ENCODE measurements at regions not wholly inside any gene's neighbourhood (a gene's known extent, or its start where the extent isn't known, plus 50 kb on each side); places are given as distances from the start of the nearest gene placed in this dataset.

GRCh38 chr10:63727636-63728035, 206.4 kb downstream of the REEP3 start:
- DNase-seq (ENCODE audit: low read depth in 3 of 3, low spot score in 2 of 3), result no peak

GRCh38 chr10:63735305-63735704, 214.1 kb downstream of the REEP3 start:
- DNase-seq (ENCODE audit: low read depth in 3 of 3, low spot score in 2 of 3), result no peak

DNA sequence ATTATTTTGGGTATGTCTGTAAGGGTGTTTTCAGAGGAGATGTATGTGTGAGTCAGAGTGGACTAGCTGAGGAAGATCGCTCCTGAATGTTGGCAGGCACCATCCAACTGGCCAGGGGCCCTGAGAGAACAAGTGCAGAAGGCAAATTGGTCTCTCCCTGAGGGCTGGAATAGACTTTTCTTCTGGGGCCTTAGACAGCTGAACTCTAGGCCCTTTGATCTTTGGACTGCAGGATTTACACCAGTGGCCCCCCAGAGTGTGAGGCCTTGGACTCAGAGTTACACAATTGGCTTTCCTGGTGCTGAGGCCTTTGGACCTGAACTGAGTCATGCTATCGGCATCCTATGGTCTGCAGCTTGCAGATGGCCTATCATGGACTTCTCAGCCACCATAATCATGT, 217.2 kb downstream of the REEP3 start:
- DNase-seq (ENCODE audit: low read depth in 3 of 3, low spot score in 2 of 3), result no peak

GRCh38 chr10:63744060-63744941, 223.1 kb downstream of the REEP3 start:
- no peak for DNase-seq (ENCODE audit: low read depth in 3 of 3, low spot score in 2 of 3)

- DNase-seq (ENCODE audit: low read depth in 3 of 3, low spot score in 2 of 3), result no peak
Measured at GRCh38 chr10:63749915-63750314, 228.7 kb downstream of the REEP3 start.

- DNase-seq (ENCODE audit: low read depth in 3 of 3, low spot score in 2 of 3), result no peak
Measured at GRCh38 chr10:63751836-63752235, 230.6 kb downstream of the REEP3 start.

DNA sequence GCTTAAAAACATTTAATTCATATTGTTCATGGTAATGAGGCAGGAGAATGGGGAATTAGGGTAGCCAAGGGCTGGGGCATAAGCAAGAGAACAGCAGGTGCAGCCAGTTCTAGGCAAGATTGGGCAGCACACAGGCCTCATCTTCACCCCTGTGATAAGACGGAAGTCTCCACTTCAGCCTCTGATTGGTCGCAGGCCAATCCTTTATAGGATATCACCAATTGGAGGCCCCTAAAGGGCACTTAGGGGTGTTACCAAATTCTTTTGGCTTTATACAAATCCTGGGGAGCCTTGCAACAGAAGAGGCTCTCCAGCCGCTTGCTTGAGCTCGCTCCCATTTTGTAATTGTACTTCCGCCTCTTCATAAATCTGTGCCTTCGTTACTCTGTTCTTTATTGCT, 231.1 kb downstream of the REEP3 start:
- DNase-seq (ENCODE audit: low read depth in 3 of 3, low spot score in 2 of 3), result no peak

DNA sequence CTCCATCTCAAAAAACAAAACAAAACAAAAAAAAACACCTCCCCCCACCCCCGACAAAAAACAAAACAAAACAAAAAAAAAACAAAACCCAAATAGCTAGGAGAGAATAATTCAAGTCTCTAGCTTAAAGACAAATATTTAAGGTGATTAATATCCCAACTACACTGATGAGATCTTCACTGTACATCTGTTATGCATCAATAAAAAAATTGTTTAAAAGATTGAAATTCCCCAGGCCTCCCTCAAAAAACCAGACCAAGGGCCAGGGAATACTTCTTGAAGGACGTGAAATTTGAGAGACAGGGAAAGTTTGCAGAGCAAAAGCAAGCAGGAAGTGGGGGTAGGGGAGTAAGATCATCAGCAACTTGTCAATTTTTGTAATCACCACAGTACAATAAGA, 232.6 kb downstream of the REEP3 start:
- DNase-seq (ENCODE audit: low read depth in 3 of 3, low spot score in 2 of 3), result no peak

DNA sequence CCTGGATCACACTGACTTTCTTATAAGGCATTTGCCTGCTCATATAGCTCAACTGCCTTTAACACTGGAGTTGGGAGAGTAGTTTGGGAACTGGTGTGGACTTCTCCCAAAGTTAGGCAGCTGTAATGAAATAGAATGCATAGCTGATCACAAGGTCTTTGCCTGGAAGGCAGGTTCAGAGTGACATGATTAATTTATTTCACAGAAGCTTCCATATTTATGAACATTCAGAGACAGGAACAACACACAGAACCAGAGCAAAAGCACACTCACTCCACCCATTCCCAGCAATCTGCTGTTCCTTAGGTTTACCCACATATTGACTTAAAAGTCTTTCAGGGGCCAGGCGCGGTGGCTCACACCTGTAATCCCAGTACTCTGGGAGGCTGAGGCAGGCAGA, 234.2 kb downstream of the REEP3 start:
- DNase-seq (ENCODE audit: low read depth in 3 of 3, low spot score in 2 of 3), result no peak

- DNase-seq (ENCODE audit: low read depth in 3 of 3, low spot score in 2 of 3), result no peak
Measured at GRCh38 chr10:63757067-63757466, 235.9 kb downstream of the REEP3 start.

DNA sequence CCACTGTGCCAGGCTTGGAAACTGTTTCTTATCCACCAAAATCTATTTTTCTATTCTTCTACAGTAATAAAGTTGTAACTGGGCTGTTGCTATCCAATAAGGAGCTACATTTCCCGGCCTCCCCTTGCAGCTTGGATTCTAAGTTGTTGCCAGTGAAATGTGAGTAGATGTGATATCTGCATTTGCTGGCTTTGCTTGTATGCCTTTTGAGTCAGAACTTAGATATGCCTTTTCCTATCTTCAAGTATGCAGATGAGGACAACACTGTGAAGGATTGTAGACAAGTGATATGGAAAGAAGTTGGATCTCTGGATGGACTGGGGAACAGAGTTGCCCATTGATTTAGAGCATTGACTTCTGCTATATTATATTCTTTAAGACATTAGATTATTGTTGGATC, 236.9 kb downstream of the REEP3 start:
- DNase-seq (ENCODE audit: low read depth in 3 of 3, low spot score in 2 of 3), result no peak

GRCh38 chr10:63759335-63759734, 238.1 kb downstream of the REEP3 start:
- DNase-seq (ENCODE audit: low read depth in 3 of 3, low spot score in 2 of 3), result no peak

DNA sequence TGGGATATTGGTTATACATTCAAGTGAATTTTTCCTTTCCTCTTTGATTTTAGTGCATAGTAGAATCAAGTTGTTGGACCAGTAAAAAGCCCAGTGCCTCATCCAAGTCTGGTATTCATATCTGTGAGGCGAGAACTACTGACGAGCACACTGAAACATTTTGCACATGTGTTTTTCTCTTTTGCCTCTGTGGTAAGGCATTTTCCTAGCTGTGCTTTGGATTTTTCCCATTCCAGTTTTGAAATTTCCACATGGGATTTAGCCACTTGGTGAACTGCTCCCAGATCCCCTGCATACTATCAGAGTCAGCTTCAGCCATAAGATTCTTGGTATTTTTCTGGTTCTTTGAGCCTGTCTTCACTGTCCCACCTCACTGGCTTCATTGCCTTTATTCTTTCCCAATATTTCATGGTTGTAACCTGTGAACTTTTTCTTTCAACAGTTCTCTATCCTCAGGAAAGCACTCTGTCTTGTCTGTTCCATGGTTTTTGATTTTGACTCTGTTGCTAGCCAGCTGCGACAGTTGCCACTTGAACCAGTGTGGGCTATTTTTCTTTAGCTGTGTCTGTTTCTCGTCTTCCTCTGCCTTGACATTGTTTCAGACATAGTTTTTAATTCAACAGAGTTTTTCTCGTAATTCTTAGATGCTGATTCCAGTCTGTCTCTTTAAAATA, 239.0 kb downstream of the REEP3 start:
- DNase-seq (ENCODE audit: low read depth in 3 of 3, low spot score in 2 of 3), result no peak

DNA sequence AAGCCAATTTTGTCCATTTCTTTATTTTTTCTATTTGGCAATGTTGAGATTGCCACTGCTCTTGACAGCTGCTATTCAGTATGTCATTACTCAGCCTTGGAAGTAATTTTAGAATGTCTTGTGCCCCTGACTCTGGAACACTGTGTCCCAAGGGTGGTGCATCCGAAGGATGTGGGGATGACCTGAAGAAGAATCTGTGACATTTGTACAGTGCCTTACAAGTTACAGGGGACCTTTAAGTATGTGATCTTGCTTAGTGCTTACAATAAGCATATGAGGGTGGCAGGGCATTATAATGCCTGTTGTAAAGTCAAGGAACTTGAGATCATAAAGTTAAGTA, 239.5 kb downstream of the REEP3 start:
- DNase-seq (ENCODE audit: low read depth in 3 of 3, low spot score in 2 of 3), result no peak

GRCh38 chr10:63761243-63761642, 240.0 kb downstream of the REEP3 start:
- DNase-seq (ENCODE audit: low read depth in 3 of 3, low spot score in 2 of 3), result no peak

DNA sequence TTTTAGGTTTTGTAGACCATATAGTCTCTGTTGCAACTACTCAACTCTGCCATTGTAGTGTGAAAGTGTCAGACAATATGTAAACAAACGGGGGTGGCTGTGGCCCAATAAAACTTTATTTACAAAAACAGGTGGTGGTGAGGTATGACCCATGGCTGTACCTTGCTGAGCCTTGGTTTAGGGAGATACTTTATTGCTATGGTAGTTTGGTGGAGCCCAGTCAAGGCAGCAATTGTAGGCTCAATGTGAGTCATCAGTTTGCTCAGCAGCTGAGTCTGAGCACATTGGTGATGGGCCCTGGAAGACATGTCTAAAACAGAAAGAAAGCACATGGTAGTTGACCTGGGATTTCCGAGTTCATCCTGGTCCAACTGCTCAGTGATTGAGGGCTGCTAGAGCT, 242.5 kb downstream of the REEP3 start:
- no peak for DNase-seq (ENCODE audit: low read depth in 3 of 3, low spot score in 2 of 3)

DNA sequence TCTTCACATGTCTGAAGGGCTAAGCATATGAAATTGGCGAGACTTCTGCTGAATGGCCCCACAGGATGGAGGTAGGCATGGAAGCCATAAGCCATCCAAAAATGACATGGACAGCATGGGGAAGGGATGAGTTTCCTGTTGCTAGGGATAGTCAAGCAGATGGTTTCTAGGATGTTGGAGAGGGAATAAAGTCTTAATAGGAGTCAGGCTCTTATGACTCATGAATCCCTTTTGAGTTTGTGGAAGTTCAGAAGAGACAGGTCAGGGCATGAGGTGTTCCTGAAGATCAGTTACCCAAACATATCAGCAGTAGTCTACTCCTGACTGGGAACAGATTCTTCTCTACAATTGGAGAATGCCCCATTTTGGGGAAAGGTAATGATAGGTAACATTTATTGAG, 243.9 kb downstream of the REEP3 start:
- DNase-seq (ENCODE audit: low read depth in 3 of 3, low spot score in 2 of 3), result no peak

GRCh38 chr10:63766745-63767137, 245.5 kb downstream of the REEP3 start:
- DNase-seq (ENCODE audit: low read depth in 3 of 3, low spot score in 2 of 3), result peak in 2 of 3 donors; percentile 23 to 36

DNA sequence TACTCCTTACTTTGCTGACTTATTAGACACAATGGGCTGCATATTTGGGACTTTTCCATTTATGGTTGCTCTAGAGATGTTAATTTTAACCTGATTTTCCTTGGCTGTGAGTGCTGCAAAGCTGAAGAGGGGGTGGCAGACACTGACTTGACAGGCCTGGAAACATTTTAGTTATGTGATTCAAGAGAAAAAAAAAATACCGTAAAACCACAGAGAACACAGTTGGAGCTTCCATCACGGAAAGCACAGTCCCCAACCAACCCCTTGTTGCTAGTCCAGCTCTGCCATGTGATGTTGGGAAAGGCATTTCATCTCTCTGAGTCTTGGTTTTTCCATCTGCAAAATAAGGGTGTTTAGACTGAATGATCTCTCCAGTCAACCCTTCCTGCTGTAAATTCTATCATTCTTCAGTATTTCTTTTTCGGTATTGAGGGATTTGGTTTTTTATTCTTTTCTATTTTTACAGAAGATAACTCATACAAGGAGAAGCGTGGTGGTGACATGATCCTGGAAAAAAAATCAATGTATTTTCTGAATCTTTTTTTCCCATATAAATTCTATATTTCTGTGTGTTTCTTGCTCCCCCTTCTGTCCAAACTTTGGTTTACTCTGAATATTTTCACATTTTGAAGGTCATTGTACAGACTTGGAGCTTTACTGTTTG, 246.1 kb downstream of the REEP3 start:
- DNase-seq (ENCODE audit: low read depth in 3 of 3, low spot score in 2 of 3), result no peak

- no peak for DNase-seq (ENCODE audit: low read depth in 3 of 3, low spot score in 2 of 3)
Measured at GRCh38 chr10:63769367-63769766, 248.2 kb downstream of the REEP3 start.

GRCh38 chr10:63770523-63770922, 249.3 kb downstream of the REEP3 start:
- DNase-seq (ENCODE audit: low read depth in 3 of 3, low spot score in 2 of 3), result no peak

DNA sequence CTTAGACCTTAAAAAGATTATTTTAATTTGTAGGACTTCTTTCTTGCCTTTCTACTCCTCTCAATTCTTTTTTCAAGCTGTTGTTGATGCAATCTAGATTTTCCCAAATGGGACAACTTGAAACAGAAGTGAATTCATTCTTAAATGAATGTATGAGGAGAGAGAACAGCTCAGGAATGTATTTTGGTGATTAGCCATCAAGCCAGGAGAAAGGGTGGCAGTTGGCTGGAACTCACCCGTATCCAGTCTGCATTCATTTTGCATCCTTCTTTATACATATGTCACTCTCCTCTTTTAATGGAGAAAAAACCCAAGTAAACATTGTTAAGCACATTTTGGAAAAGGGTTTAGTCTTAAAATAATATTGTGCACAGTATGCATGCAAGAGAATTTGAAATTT, 251.3 kb downstream of the REEP3 start:
- DNase-seq (ENCODE audit: low read depth in 3 of 3, low spot score in 2 of 3), result no peak

Data from right renal cortex interstitium (tissue), 3 donors.